ENCODE measurements at regions not wholly inside any gene's neighbourhood (a gene's known extent, or its start where the extent isn't known, plus 50 kb on each side); places are given as distances from the start of the nearest gene placed in this dataset.

GRCh38 chr10:6751363-6751762 lies 171.3 kb upstream of the PRKCQ start:
- ChIA-PET POLR2A (no interaction called here), CTCF (no interaction called here)
- DNase-seq (ENCODE audit: extremely low spot score), result no peak

GRCh38 chr10:6748981-6749635 lies 169.0 kb upstream of the PRKCQ start:
- no peak for TF ChIP-seq BHLHE40 (IDR thresholded peaks at IDR 0.05; ENCODE audit: borderline replicate concordance)
- no peak for TF ChIP-seq ELF4 (IDR thresholded peaks at IDR 0.05)
- TF ChIP-seq FOXK2 (IDR thresholded peaks at IDR 0.05), result no peak
- TF ChIP-seq HDGF (IDR thresholded peaks at IDR 0.05; ENCODE audit: borderline replicate concordance), result no peak
- TF ChIP-seq PKNOX1 (IDR thresholded peaks at IDR 0.05), result no peak
- TF ChIP-seq FOXM1 (IDR thresholded peaks at IDR 0.05; ENCODE audit: borderline replicate concordance), result no peak
- no peak for TF ChIP-seq L3MBTL2 (conservative IDR thresholded peaks at IDR 0.05)
- TF ChIP-seq SP1 (IDR thresholded peaks at IDR 0.05), result no peak
- no peak for TF ChIP-seq SUZ12 (IDR thresholded peaks at IDR 0.05)
- TF ChIP-seq TARDBP (IDR thresholded peaks at IDR 0.05), result no peak
- DNase-seq (ENCODE audit: extremely low spot score), result no peak
- ChIA-PET POLR2A (interaction anchor here (0.7 kb wide), 1 partner anchor 11 kb away, joined by 3 read pairs; no protein-coding TSS in a partner anchor), CTCF (interaction anchor here (0.6 to 1.0 kb wide), 2 partner anchors 8 to 672 kb away, joined by 3 to 4 read pairs; no protein-coding TSS in a partner anchor)

More at GRCh38 chr10:6751363-6751762, 171.3 kb upstream of the PRKCQ start:
- TF ChIP-seq BHLHE40 (IDR thresholded peaks at IDR 0.05; ENCODE audit: borderline replicate concordance) (no peak), FOXM1 (IDR thresholded peaks at IDR 0.05; ENCODE audit: borderline replicate concordance) (no peak), SUZ12 (IDR thresholded peaks at IDR 0.05) (no peak), NFRKB (IDR thresholded peaks at IDR 0.05) (no peak), LEF1 (IDR thresholded peaks at IDR 0.05; ENCODE audit: borderline replicate concordance) (no peak), FOXK2 (IDR thresholded peaks at IDR 0.05) (no peak), L3MBTL2 (conservative IDR thresholded peaks at IDR 0.05) (no peak), ZNF384 (IDR thresholded peaks at IDR 0.05) (no peak), FOXA1 (IDR thresholded peaks at IDR 0.05) (no peak), ELF4 (IDR thresholded peaks at IDR 0.05) (no peak), ARNT (IDR thresholded peaks at IDR 0.05) (no peak), PKNOX1 (IDR thresholded peaks at IDR 0.05) (no peak), HDGF (IDR thresholded peaks at IDR 0.05; ENCODE audit: borderline replicate concordance) (no peak), SP1 (IDR thresholded peaks at IDR 0.05) (no peak), CTBP1 (IDR thresholded peaks at IDR 0.05; ENCODE audit: borderline replicate concordance) (no peak), TARDBP (IDR thresholded peaks at IDR 0.05) (no peak)

- DNase-seq (ENCODE audit: extremely low spot score), result no peak
- CTCF ChIA-PET, result no interaction called here
- TF ChIP-seq CTBP1 (IDR thresholded peaks at IDR 0.05; ENCODE audit: borderline replicate concordance), result no peak
- TF ChIP-seq PKNOX1 (IDR thresholded peaks at IDR 0.05), result no peak
- TF ChIP-seq FOXM1 (IDR thresholded peaks at IDR 0.05; ENCODE audit: borderline replicate concordance), result no peak
- TF ChIP-seq SP1 (IDR thresholded peaks at IDR 0.05), result no peak
- TF ChIP-seq ARNT (IDR thresholded peaks at IDR 0.05), result no peak
- TF ChIP-seq ZNF384 (IDR thresholded peaks at IDR 0.05), result no peak
- no peak for TF ChIP-seq LEF1 (IDR thresholded peaks at IDR 0.05; ENCODE audit: borderline replicate concordance)
- TF ChIP-seq SUZ12 (IDR thresholded peaks at IDR 0.05), result no peak
- TF ChIP-seq TARDBP (IDR thresholded peaks at IDR 0.05), result no peak
- POLR2A ChIA-PET, result no interaction called here
Observed at GRCh38 chr10:6748029-6748428, 168.0 kb upstream of the PRKCQ start.

GRCh38 chr10:6746782-6747181 lies 166.7 kb upstream of the PRKCQ start:
- ChIA-PET POLR2A (no interaction called here), CTCF (no interaction called here)
- TF ChIP-seq L3MBTL2 (conservative IDR thresholded peaks at IDR 0.05) (no peak), FOXA1 (IDR thresholded peaks at IDR 0.05) (no peak), CTBP1 (IDR thresholded peaks at IDR 0.05; ENCODE audit: borderline replicate concordance) (no peak), FOXM1 (IDR thresholded peaks at IDR 0.05; ENCODE audit: borderline replicate concordance) (no peak), ARNT (IDR thresholded peaks at IDR 0.05) (no peak), NFRKB (IDR thresholded peaks at IDR 0.05) (no peak), ELF4 (IDR thresholded peaks at IDR 0.05) (no peak), ZNF384 (IDR thresholded peaks at IDR 0.05) (no peak)
- no peak for DNase-seq (ENCODE audit: extremely low spot score)

GRCh38 chr10:6743291-6743849 lies 163.3 kb upstream of the PRKCQ start:
- no peak for DNase-seq (ENCODE audit: extremely low spot score)
- ChIA-PET CTCF (interaction anchor here (0.6 kb wide), 1 partner anchor 96 kb away, joined by 4 read pairs; no protein-coding TSS in a partner anchor), POLR2A (no interaction called here)
- TF ChIP-seq L3MBTL2 (conservative IDR thresholded peaks at IDR 0.05), result no peak
- TF ChIP-seq ARNT (IDR thresholded peaks at IDR 0.05), result no peak

- ChIA-PET CTCF (no interaction called here), POLR2A (no interaction called here)
- no peak for DNase-seq (ENCODE audit: extremely low spot score)
- TF ChIP-seq TARDBP (IDR thresholded peaks at IDR 0.05), result no peak
- TF ChIP-seq FOXK2 (IDR thresholded peaks at IDR 0.05), result no peak
Observed at GRCh38 chr10:6741541-6741941, 161.5 kb upstream of the PRKCQ start.

All from HEK293T (cell line).